Endodermal cell (in vitro differentiated cells): ENCODE measurements at regions not wholly inside any gene's neighbourhood (a gene's known extent, or its start where the extent isn't known, plus 50 kb on each side); places are given as distances from the start of the nearest gene placed in this dataset.

Source experiments
- DNase-seq: peaks from one replicate; pipeline ENCODE4 v3.0.0-alpha.2; 2017
- H3K27ac ChIP-seq: 2 replicates; pipeline ENCODE4 v1.5.1; 2013; ENCODE audit warnings: mild to moderate bottlenecking, low read depth, low read length, moderate library complexity
- H3K27me3 ChIP-seq: 2 replicates; pipeline ENCODE4 v1.6.1; 2013; ENCODE audit warnings: mild to moderate bottlenecking, low read length, moderate library complexity; ENCODE audit not compliant: insufficient read depth, control insufficient read depth, poor library complexity, severe bottlenecking
- H3K36me3 ChIP-seq: 2 replicates; pipeline ENCODE4 v1.7.0; 2013; ENCODE audit warnings: mild to moderate bottlenecking, low read length, moderate library complexity; ENCODE audit not compliant: control insufficient read depth, insufficient read depth
- H3K4me1 ChIP-seq: one replicate; pipeline ENCODE4 v1.7.0; 2013; ENCODE audit warnings: low read length; ENCODE audit not compliant: control insufficient read depth, insufficient read depth
- H3K4me3 ChIP-seq: 2 replicates; pipeline ENCODE4 v1.5.1; 2013; ENCODE audit warnings: mild to moderate bottlenecking, low read length, moderate library complexity
- H3K9ac ChIP-seq: 2 replicates; pipeline ENCODE4 v1.6.1; 2013; ENCODE audit warnings: mild to moderate bottlenecking, low read length, moderate library complexity; ENCODE audit not compliant: poor library complexity, severe bottlenecking; ENCODE audit errors: extremely low read depth
- H3K9me3 ChIP-seq: 2 replicates; pipeline ENCODE4 v1.6.1; 2013; ENCODE audit warnings: mild to moderate bottlenecking, low read length, moderate library complexity; ENCODE audit not compliant: control insufficient read depth
- H3K27ac Mint-ChIP-seq: 2 replicates; pipeline ENCODE4 v1.8.0; 2020; ENCODE audit warnings: mixed read lengths
- H3K27me3 Mint-ChIP-seq: 2 replicates; pipeline ENCODE4 v1.8.0; 2021; ENCODE audit warnings: mild to moderate bottlenecking, mixed read lengths; ENCODE audit not compliant: insufficient read depth
- H3K36me3 Mint-ChIP-seq: 2 replicates; pipeline ENCODE4 v1.8.0; 2020; ENCODE audit warnings: low read depth, mixed read lengths
- H3K4me1 Mint-ChIP-seq: 2 replicates; pipeline ENCODE4 v1.8.0; 2020; ENCODE audit warnings: mixed read lengths
- H3K4me3 Mint-ChIP-seq: 2 replicates; pipeline ENCODE4 v1.8.0; 2020; ENCODE audit warnings: mild to moderate bottlenecking, moderate library complexity, mixed read lengths
- H3K9me3 Mint-ChIP-seq: 2 replicates; pipeline ENCODE4 v1.8.0; 2020; ENCODE audit warnings: mild to moderate bottlenecking, mixed read lengths
- WGBS, 2 experiments: methylation state at CpG; one replicate each; pipeline versions ENCODE4 v1.1.5 to v1.1.7; 2013; ENCODE audit warnings: missing lambda C conversion rate in 2 of 2, mixed read lengths in 1 of 2; ENCODE audit not compliant: insufficient coverage in 1 of 2, insufficient read length in 1 of 2; 5-methylcytosine and 5-hydroxymethylcytosine counted together
- TF ChIP-seq, protein P1 (sequence below): fragments of 200-600 bp; sonication (generic); conservative IDR thresholded peaks from 2 replicates; pipeline ENCODE4 v1.5.0; 2021; ENCODE audit warnings: antibody characterized with exemption, mild to moderate bottlenecking

DNA sequence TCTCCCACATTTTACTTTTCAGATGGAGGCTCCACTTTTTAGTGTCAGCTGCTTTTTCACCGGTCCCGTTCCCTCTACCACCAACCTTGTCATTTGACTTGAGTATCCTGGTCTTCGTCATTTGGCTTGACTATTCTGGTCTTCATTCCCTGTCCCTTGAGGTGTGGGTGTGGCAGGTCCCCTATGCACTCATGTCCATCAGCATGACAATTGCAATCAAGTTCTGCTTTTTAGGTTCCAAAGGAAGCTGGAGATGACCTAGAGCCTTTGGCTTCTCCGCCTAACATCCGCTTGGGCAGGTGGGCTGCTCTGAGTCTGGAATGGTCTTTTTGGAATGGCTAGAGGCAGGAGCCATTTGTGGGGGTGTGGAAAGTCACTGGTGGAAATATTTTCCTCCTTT is 99.8 kb upstream of the MLN start:
- H3K9me3 Mint-ChIP-seq: no peaks in the 10 kb centered on the region
- H3K4me3 Mint-ChIP-seq: no peak overlapping the region
- no peak overlapping the region for H3K27ac Mint-ChIP-seq
- H3K27ac ChIP-seq: no peak overlapping the region
- TF ChIP-seq, protein P1, sequence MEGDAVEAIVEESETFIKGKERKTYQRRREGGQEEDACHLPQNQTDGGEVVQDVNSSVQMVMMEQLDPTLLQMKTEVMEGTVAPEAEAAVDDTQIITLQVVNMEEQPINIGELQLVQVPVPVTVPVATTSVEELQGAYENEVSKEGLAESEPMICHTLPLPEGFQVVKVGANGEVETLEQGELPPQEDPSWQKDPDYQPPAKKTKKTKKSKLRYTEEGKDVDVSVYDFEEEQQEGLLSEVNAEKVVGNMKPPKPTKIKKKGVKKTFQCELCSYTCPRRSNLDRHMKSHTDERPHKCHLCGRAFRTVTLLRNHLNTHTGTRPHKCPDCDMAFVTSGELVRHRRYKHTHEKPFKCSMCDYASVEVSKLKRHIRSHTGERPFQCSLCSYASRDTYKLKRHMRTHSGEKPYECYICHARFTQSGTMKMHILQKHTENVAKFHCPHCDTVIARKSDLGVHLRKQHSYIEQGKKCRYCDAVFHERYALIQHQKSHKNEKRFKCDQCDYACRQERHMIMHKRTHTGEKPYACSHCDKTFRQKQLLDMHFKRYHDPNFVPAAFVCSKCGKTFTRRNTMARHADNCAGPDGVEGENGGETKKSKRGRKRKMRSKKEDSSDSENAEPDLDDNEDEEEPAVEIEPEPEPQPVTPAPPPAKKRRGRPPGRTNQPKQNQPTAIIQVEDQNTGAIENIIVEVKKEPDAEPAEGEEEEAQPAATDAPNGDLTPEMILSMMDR: no peak
- DNase-seq: no peak
- H3K27me3 Mint-ChIP-seq: peaks cover 28% of the 10 kb centered on the region
- H3K9ac ChIP-seq: no peak overlapping the region
- no peaks in the 10 kb centered on the region for H3K36me3 Mint-ChIP-seq
- H3K36me3 ChIP-seq: no peaks in the 10 kb centered on the region
- no peaks in the 10 kb centered on the region for H3K4me1 ChIP-seq
- no peaks in the 10 kb centered on the region for H3K9me3 ChIP-seq
- 95% methylated on average over 3 to 5 of the region's 5 CpGs for WGBS, 2 experiments
- H3K4me1 Mint-ChIP-seq: peaks cover 15% of the 10 kb centered on the region
- no peak overlapping the region for H3K4me3 ChIP-seq
- H3K27me3 ChIP-seq: no peaks in the 10 kb centered on the region

DNA sequence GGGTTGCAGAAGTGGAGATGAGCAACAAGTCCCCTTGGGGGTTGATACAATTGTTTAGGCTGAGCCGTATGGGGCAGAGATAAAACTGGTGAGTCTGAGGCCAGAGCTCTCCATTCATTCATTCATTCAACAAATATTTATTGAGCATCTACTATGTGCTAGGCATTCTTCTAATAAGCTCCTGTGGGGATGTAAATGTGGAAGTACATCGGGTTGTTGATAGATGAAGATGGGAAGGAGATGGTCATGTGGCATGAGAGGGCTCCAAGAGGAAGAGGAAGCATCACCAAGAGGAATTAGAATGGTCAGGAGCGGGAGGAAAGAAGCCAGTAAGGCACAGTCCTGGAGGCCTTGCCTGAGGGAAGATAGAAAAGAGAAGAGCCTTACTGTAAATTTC is 98.7 kb upstream of the MLN start:
- no peak for DNase-seq
- no peaks in the 10 kb centered on the region for H3K27me3 ChIP-seq
- Mint-ChIP-seq H3K9me3 (no peaks in the 10 kb centered on the region), H3K4me1 (peaks cover 15% of the 10 kb centered on the region), H3K4me3 (no peak overlapping the region), H3K27me3 (peaks cover 27% of the 10 kb centered on the region), H3K36me3 (no peaks in the 10 kb centered on the region), H3K27ac (no peak overlapping the region)
- no peaks in the 10 kb centered on the region for H3K9me3 ChIP-seq
- 89 to 94% methylated on average over 2 to 3 of the region's 3 CpGs for WGBS, 2 experiments
- H3K4me1 ChIP-seq: no peaks in the 10 kb centered on the region
- H3K36me3 ChIP-seq: no peaks in the 10 kb centered on the region
- no peak overlapping the region for H3K4me3 ChIP-seq
- H3K27ac ChIP-seq: no peak overlapping the region
- no peak overlapping the region for H3K9ac ChIP-seq
- TF ChIP-seq, protein P1: no peak

DNA sequence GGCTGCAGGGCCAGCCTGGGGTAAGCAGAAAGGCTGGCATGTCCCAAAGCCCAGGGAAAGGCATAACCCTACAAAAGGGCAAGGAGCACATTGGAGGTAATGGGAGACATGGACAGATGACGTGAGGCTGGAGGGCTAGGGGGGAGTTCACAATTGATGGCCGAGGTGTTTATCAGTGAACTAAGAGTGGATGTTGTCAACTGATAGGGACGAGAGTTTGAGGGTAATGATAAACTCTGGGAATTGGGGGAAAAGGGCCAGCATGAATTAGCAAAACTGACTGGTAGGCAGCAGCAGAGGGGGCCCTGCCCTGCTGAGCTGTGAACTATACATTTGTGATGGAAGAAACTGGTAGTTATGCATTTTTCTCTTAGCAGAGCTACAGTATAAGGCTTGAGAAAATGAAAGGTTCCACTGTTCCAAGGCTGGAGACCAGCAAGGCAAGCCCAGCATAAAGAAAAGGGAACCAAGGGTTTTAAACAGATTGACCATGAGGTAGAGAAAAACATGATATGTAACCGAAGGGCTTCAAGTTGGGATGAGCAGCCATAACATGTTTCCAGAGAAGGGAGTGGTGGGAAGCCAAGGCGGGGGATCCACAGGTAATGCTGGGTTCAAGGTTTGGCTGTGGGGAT is 98.1 kb upstream of the MLN start:
- H3K27ac ChIP-seq: no peak overlapping the region
- H3K27me3 ChIP-seq: no peaks in the 10 kb centered on the region
- Mint-ChIP-seq H3K4me3 (no peak overlapping the region), H3K27me3 (peaks cover 23% of the 10 kb centered on the region), H3K4me1 (peaks cover 15% of the 10 kb centered on the region), H3K27ac (no peak overlapping the region), H3K36me3 (no peaks in the 10 kb centered on the region), H3K9me3 (no peaks in the 10 kb centered on the region)
- TF ChIP-seq, protein P1: no peak
- no peak for DNase-seq
- no peak overlapping the region for H3K9ac ChIP-seq
- no peaks in the 10 kb centered on the region for H3K36me3 ChIP-seq
- H3K4me1 ChIP-seq: no peaks in the 10 kb centered on the region
- 86 to 94% methylated on average over 5 of the region's 5 CpGs for WGBS, 2 experiments
- no peak overlapping the region for H3K4me3 ChIP-seq
- H3K9me3 ChIP-seq: no peaks in the 10 kb centered on the region
